Loucy (cell line): ENCODE measurements at regions not wholly inside any gene's neighbourhood (a gene's known extent, or its start where the extent isn't known, plus 50 kb on each side); places are given as distances from the start of the nearest gene placed in this dataset.

Experiments used
- H2AFZ ChIP-seq: fragments of 200-600 bp; sonication (generic); 2 replicates; pipeline ENCODE4 v1.6.0; 2016; ENCODE audit warnings: antibody characterized with exemption, mild to moderate bottlenecking, low read length, moderate library complexity
- H3F3A ChIP-seq: fragments of 200-600 bp; 2 replicates; pipeline ENCODE4 v1.6.0; 2016; ENCODE audit warnings: antibody characterized with exemption, low read depth, mild to moderate bottlenecking
- H3K27me3 ChIP-seq: fragments of 200-600 bp; sonication (generic); 2 replicates; pipeline ENCODE4 v1.6.1; 2014; ENCODE audit warnings: low read length, mild to moderate bottlenecking; ENCODE audit not compliant: insufficient read depth, poor library complexity, severe bottlenecking
- H3K36me3 ChIP-seq: fragments of 200-600 bp; sonication (generic); 2 replicates; pipeline ENCODE4 v1.6.1; 2016; ENCODE audit warnings: low read length; ENCODE audit not compliant: insufficient read depth
- H3K4me1 ChIP-seq: fragments of 200-600 bp; sonication (generic); 2 replicates; pipeline ENCODE4 v1.5.1; 2014; ENCODE audit warnings: low read length, mild to moderate bottlenecking; ENCODE audit not compliant: insufficient read depth, poor library complexity, severe bottlenecking
- H3K4me2 ChIP-seq: fragments of 200-600 bp; sonication (generic); 2 replicates; pipeline ENCODE4 v1.6.0; 2014; ENCODE audit warnings: antibody characterized with exemption, low read length, low read depth, mild to moderate bottlenecking; ENCODE audit not compliant: poor library complexity, severe bottlenecking
- H3K4me3 ChIP-seq: fragments of 200-600 bp; sonication (generic); 2 replicates; pipeline ENCODE4 v1.5.1; 2014; ENCODE audit warnings: low read length, mild to moderate bottlenecking, mixed read lengths; ENCODE audit not compliant: poor library complexity, severe bottlenecking
- H3K79me2 ChIP-seq: fragments of 200-600 bp; sonication (generic); 2 replicates; pipeline ENCODE4 v1.6.1; 2014; ENCODE audit warnings: low read length; ENCODE audit not compliant: insufficient read depth
- H3K9ac ChIP-seq: fragments of 200-600 bp; sonication (generic); 2 replicates; pipeline ENCODE4 v1.6.0; 2014; ENCODE audit warnings: mild to moderate bottlenecking, low read depth, low read length, moderate library complexity; ENCODE audit not compliant: poor library complexity, severe bottlenecking
- H3K9me2 ChIP-seq: fragments of 200-600 bp; sonication (generic); replicated peaks from 2 replicates; pipeline ENCODE4 v1.6.1; 2016; ENCODE audit warnings: low read depth, low read length, mixed read lengths
- H3K9me3 ChIP-seq: fragments of 200-600 bp; sonication (generic); 2 replicates; pipeline ENCODE4 v1.6.1; 2014; ENCODE audit warnings: mild to moderate bottlenecking, antibody characterized with exemption, low read length, low read depth; ENCODE audit not compliant: insufficient read depth
- H4K20me1 ChIP-seq: fragments of 200-600 bp; sonication (generic); 2 replicates; pipeline ENCODE4 v1.6.0; 2014; ENCODE audit warnings: antibody characterized with exemption, low read length, mild to moderate bottlenecking; ENCODE audit not compliant: insufficient read depth, poor library complexity, severe bottlenecking
- CTCF ChIP-seq: fragments of 200-600 bp; sonication (generic); conservative IDR thresholded peaks from 2 replicates; pipeline ENCODE4 v1.5.1; 2014; ENCODE audit warnings: mild to moderate bottlenecking, antibody characterized with exemption, low read length
- EZH2phosphoT487 ChIP-seq: fragments of 200-600 bp; IDR thresholded peaks from 2 replicates; pipeline ENCODE4 v1.6.1; 2018; ENCODE audit warnings: antibody characterized with exemption, mild to moderate bottlenecking, moderate library complexity, borderline replicate concordance

- Histone ChIP-seq H3K4me1 (no peaks in the 10 kb centered on the region), H3K4me3 (no peak overlapping the region), H4K20me1 (no peaks in the 10 kb centered on the region), H3K36me3 (no peaks in the 10 kb centered on the region), H3K9me3 (no peaks in the 10 kb centered on the region), H3K79me2 (no peaks in the 10 kb centered on the region), H3K4me2 (no peak overlapping the region), H3K27me3 (no peaks in the 10 kb centered on the region), H3K9ac (no peak overlapping the region), H3F3A (no peaks in the 10 kb centered on the region), H2AFZ (no peak overlapping the region), H3K9me2 (no peaks in the 10 kb centered on the region)
- TF ChIP-seq EZH2phosphoT487 (no peak), CTCF (peak; percentile 43)
These were observed 150.6 kb downstream of the ZNF648 start for GRCh38 chr1:181910905-181911304.

- TF ChIP-seq CTCF (no peak), EZH2phosphoT487 (no peak)
- no peaks in the 10 kb centered on the region for H3K9me2 ChIP-seq
- no peak overlapping the region for H2AFZ ChIP-seq
- H3K4me2 ChIP-seq, result no peak overlapping the region
- H3F3A ChIP-seq, result no peaks in the 10 kb centered on the region
- no peaks in the 10 kb centered on the region for H3K79me2 ChIP-seq
- H4K20me1 ChIP-seq, result no peaks in the 10 kb centered on the region
- H3K27me3 ChIP-seq, result no peaks in the 10 kb centered on the region
- H3K36me3 ChIP-seq, result no peaks in the 10 kb centered on the region
- H3K4me3 ChIP-seq, result no peak overlapping the region
- no peaks in the 10 kb centered on the region for H3K4me1 ChIP-seq
- H3K9ac ChIP-seq, result no peak overlapping the region
- H3K9me3 ChIP-seq, result no peaks in the 10 kb centered on the region
These were observed 152.5 kb downstream of the ZNF648 start for GRCh38 chr1:181909010-181909409.

GRCh38 chr1:181906631-181907030 lies 154.9 kb downstream of the ZNF648 start:
- H3K27me3 ChIP-seq, result no peaks in the 10 kb centered on the region
- H3K4me2 ChIP-seq, result no peak overlapping the region
- H3K4me3 ChIP-seq, result no peak overlapping the region
- H3K79me2 ChIP-seq, result no peaks in the 10 kb centered on the region
- no peaks in the 10 kb centered on the region for H3K4me1 ChIP-seq
- H3F3A ChIP-seq, result no peaks in the 10 kb centered on the region
- H3K9me2 ChIP-seq, result no peaks in the 10 kb centered on the region
- H3K9ac ChIP-seq, result no peak overlapping the region
- no peak overlapping the region for H2AFZ ChIP-seq
- TF ChIP-seq CTCF (no peak), EZH2phosphoT487 (no peak)
- no peaks in the 10 kb centered on the region for H3K9me3 ChIP-seq
- H3K36me3 ChIP-seq, result no peaks in the 10 kb centered on the region
- no peaks in the 10 kb centered on the region for H4K20me1 ChIP-seq
